Prostate gland (tissue), 2 donors: ENCODE measurements at regions not wholly inside any gene's neighbourhood (a gene's known extent, or its start where the extent isn't known, plus 50 kb on each side); places are given as distances from the start of the nearest gene placed in this dataset.

Source experiments
- POLR2A ChIP-seq: fragments of 450-650 bp; IDR thresholded peaks from one replicate; pipeline ENCODE4 v1.6.1; 2016; ENCODE audit warnings: antibody characterized with exemption, mild to moderate bottlenecking
- TF ChIP-seq, protein P1 (sequence below), 4 experiments: fragments of 200-600 bp in 2 of 4; fragments of 450-650 bp in 2 of 4; sonication (generic) in 2 of 4; IDR thresholded peaks; 1 replicate in 3 of 4; 2 replicates in 1 of 4; pipeline ENCODE4 v1.5.1; 2016 to 2019; ENCODE audit warnings: antibody characterized with exemption in 4 of 4, mild to moderate bottlenecking in 2 of 4, moderate library complexity in 2 of 4

DNA sequence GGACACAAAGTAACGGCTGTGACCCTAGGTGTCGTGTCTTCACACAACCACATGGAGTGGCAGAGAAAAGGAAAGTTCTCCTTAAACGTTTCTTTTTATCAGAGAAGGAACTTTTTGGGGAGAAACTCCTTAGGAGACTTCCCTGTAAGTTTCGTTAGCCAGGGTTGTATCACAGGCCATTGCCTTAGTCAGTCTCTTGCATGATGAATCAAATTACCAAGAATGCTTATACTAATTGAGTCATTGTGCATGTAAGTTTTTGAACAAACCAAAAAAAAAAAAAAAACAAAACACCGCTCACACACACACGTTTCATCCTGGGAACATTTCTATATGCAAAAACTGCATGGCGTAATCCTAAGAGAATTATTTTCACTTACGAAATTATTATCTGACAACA, 150.4 kb upstream of the SATB1 start:
- TF ChIP-seq, protein P1, sequence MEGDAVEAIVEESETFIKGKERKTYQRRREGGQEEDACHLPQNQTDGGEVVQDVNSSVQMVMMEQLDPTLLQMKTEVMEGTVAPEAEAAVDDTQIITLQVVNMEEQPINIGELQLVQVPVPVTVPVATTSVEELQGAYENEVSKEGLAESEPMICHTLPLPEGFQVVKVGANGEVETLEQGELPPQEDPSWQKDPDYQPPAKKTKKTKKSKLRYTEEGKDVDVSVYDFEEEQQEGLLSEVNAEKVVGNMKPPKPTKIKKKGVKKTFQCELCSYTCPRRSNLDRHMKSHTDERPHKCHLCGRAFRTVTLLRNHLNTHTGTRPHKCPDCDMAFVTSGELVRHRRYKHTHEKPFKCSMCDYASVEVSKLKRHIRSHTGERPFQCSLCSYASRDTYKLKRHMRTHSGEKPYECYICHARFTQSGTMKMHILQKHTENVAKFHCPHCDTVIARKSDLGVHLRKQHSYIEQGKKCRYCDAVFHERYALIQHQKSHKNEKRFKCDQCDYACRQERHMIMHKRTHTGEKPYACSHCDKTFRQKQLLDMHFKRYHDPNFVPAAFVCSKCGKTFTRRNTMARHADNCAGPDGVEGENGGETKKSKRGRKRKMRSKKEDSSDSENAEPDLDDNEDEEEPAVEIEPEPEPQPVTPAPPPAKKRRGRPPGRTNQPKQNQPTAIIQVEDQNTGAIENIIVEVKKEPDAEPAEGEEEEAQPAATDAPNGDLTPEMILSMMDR (IDR thresholded peaks at IDR 0.05), result no peak
- TF ChIP-seq POLR2A, result no peak
